Skeletal muscle satellite cell (primary cell): ENCODE measurements at regions not wholly inside any gene's neighbourhood (a gene's known extent, or its start where the extent isn't known, plus 50 kb on each side); places are given as distances from the start of the nearest gene placed in this dataset.

Experiments used
- H3K27me3 ChIP-seq: 2 replicates; pipeline ENCODE4 v1.7.0; 2013; ENCODE audit warnings: low read length; ENCODE audit not compliant: control insufficient read depth, insufficient read depth
- H3K36me3 ChIP-seq: 2 replicates; pipeline ENCODE4 v1.7.0; 2013; ENCODE audit warnings: mild to moderate bottlenecking, control low read depth, low read length; ENCODE audit not compliant: insufficient read depth
- H3K4me1 ChIP-seq: 2 replicates; pipeline ENCODE4 v1.7.0; 2013; ENCODE audit warnings: low read length; ENCODE audit not compliant: control insufficient read depth, insufficient read depth
- H3K4me2 ChIP-seq: 2 replicates; pipeline ENCODE4 v1.7.0; 2013; ENCODE audit warnings: mild to moderate bottlenecking, low read length
- H3K4me3 ChIP-seq: 2 replicates; pipeline ENCODE4 v1.7.0; 2013; ENCODE audit warnings: low read length
- H3K9ac ChIP-seq: 2 replicates; pipeline ENCODE4 v1.7.0; 2013; ENCODE audit warnings: mild to moderate bottlenecking, low read depth, low read length, moderate library complexity
- H3K9me3 ChIP-seq: replicated peaks from 2 replicates; pipeline ENCODE4 v1.7.0; 2013; ENCODE audit warnings: mild to moderate bottlenecking, control low read depth, low read length

DNA sequence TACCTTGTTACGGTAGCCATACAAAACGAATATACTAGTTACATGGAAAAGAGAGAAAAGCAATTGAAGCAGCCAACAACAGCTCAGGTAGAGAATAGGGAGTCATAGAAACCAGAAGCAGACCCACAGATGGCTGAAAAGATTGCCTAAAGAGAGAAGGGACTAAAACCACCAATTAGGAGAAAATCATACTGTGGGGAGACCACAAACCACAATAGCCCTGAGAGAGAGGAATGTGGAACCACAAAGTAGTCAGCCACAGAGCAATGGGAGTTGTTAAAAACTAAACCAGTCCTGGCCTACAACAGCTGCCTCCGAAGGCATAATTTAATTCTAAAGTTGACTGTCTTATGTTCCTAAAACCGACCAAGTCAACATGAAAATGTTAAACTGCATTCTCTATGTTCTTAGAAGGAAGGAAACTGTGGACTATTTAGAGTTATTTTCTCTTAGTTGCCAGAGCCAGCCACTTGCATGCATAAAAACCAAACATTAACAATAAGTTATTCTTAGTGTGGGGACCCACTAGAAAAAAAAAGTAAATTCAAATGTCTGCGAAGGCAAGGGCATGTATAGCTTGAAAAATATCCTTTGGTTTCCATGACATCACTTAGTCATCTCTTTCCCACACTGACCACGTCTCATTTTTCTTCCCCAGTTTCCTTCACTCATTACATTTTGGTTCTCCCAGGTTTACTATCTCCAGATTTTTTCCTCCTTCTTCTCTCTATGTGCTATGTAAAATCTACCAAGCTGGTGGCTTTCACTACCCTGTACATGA, 398.1 kb downstream of the NOVA1 start:
- H3K4me2 ChIP-seq = no peak overlapping the region
- no peak overlapping the region for H3K4me3 ChIP-seq
- no peaks in the 10 kb centered on the region for H3K36me3 ChIP-seq
- H3K9me3 ChIP-seq = no peaks in the 10 kb centered on the region
- peaks cover 6% of the 10 kb centered on the region for H3K4me1 ChIP-seq
- no peak overlapping the region for H3K9ac ChIP-seq
- peaks cover 5% of the 10 kb centered on the region for H3K27me3 ChIP-seq

DNA sequence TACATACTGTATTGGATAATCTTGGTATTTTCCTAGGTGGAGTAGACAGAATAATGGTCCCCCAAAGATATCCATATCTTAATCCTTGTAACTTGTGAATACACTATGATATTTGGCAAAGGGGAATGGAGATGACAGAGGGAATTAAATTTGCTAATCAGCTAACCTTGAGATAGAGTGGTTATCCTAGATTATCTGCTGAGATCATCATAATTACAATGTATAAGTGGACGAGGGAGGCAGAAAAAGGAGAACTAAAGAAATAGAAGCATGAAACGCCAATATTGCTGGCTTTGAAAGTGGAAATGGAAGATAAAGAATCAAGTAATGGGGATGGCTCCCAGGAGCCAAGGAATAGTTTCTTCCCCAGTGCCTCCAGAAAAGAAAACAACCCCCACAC, 398.7 kb downstream of the NOVA1 start:
- peaks cover 6% of the 10 kb centered on the region for H3K4me1 ChIP-seq
- H3K27me3 ChIP-seq = peaks cover 4% of the 10 kb centered on the region
- H3K4me2 ChIP-seq = no peak overlapping the region
- H3K36me3 ChIP-seq = no peaks in the 10 kb centered on the region
- no peak overlapping the region for H3K9ac ChIP-seq
- H3K9me3 ChIP-seq = no peaks in the 10 kb centered on the region
- no peak overlapping the region for H3K4me3 ChIP-seq

DNA sequence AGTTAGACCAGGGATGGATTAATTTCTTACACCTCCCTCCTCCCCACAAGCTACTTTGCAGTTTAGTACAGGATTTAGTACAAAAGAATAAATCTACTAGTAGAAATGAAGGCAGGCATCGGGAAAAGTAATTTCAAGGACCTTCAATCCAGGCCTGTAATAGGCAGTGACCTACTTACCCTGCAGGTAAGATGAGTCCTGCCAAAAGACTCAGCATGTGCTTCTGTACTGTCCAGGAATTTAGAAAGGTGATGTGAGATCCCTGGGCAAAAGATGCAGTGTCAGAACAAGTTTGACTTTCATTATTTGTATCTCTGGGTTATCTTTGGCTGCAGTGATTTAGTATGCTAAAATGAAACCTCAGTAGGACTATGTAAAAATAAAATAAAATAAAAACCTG, 403.0 kb downstream of the NOVA1 start:
- Histone ChIP-seq H3K9me3 (no peaks in the 10 kb centered on the region), H3K27me3 (peaks cover 4% of the 10 kb centered on the region), H3K36me3 (no peaks in the 10 kb centered on the region), H3K4me1 (peaks cover 8% of the 10 kb centered on the region), H3K4me3 (no peak overlapping the region), H3K4me2 (no peak overlapping the region), H3K9ac (no peak overlapping the region)

DNA sequence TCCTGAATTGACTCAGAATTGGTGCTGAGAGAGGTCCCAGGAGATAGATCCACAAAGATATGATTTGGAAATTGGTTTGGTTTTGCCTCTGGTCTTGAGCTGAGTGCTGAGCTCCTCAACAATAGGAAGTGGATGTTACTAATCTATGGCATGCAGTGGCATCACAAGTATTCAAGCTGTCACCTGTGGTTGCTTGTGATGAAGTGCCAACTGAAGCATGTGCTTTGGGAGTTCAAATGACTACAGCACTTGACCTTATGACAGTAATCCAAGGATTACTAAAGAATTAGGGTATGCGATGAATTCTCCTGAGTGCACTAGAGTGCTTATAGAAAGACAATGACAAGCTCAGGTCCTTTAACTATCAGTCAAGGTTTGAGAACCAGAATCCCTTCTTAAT, 406.2 kb downstream of the NOVA1 start:
- Histone ChIP-seq H3K9ac (no peak overlapping the region), H3K4me1 (peaks cover 8% of the 10 kb centered on the region), H3K27me3 (peaks cover 4% of the 10 kb centered on the region), H3K36me3 (no peaks in the 10 kb centered on the region), H3K4me3 (no peak overlapping the region), H3K4me2 (no peak overlapping the region), H3K9me3 (no peaks in the 10 kb centered on the region)

DNA sequence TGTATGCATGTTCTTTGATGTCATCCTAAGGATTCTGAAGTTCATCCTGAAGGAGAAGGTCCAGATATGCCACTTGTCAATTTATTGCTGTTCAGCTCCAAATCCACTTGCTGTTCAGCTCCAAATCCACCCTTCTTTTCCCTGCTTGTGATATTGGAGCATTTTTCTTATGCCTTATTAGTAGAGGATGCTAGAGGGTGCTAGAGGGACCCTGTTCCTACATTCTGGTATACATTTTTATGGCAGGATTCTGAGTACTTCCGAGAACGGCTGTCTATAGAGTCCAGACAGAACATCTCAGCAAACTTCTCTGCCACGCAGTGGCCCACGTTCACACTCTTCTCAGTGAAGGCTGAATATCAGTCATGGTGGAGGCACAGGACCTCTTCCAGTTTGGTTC, 406.7 kb downstream of the NOVA1 start:
- H3K9me3 ChIP-seq = no peaks in the 10 kb centered on the region
- no peaks in the 10 kb centered on the region for H3K36me3 ChIP-seq
- no peak overlapping the region for H3K9ac ChIP-seq
- H3K27me3 ChIP-seq = peaks cover 4% of the 10 kb centered on the region
- no peak overlapping the region for H3K4me3 ChIP-seq
- H3K4me2 ChIP-seq = no peak overlapping the region
- peaks cover 8% of the 10 kb centered on the region for H3K4me1 ChIP-seq

DNA sequence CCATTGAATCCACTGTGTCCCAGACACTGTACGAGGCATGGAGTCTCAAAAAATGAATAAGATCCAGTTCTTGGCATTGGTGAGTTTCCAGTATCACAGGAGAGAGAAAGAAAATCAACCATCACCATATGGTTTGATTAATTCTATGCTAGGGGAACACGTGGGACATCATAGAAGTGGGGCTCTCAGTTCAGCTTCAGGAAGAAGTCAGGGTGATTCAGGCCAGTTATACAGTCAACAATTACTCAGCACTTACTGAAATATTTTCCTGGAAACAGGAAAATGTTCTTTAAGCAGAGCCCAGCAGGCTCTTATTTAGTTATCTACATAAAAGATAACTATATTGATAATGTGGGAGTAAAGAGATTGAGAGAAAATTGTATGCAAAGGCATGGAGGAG, 407.2 kb downstream of the NOVA1 start:
- Histone ChIP-seq H3K4me2 (no peak overlapping the region), H3K36me3 (no peaks in the 10 kb centered on the region), H3K27me3 (peaks cover 4% of the 10 kb centered on the region), H3K9me3 (no peaks in the 10 kb centered on the region), H3K4me1 (peaks cover 8% of the 10 kb centered on the region), H3K4me3 (no peak overlapping the region), H3K9ac (no peak overlapping the region)

DNA sequence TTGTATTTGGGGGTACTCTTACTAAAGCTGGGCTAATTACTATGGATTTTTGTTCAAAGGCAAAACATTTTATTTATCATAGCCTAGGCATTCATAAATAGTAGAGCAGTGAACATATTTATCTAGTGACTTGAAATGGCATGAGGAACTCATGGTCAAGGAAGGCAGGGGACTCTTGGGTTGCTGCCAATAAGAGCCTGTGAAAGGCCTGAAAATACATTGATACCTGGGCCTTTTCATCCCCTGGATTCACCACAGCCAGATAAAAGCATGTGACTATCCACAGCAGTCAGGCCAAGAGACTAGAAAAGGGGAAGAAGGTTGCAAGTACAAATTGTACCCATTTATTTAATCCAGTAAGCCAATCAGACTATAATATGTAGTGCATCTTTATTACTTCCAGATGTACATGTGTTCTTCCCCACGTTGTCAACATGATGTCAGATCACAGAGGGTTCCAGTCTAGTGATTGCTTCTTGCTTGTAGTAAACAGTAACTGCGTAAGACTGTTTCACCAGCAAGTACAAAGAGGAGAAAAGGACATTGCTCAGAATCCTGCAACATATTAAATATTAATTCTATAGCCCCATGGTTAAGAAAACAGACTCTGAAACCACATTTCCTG, 409.7 kb downstream of the NOVA1 start:
- Histone ChIP-seq H3K9me3 (no peaks in the 10 kb centered on the region), H3K27me3 (no peaks in the 10 kb centered on the region), H3K4me1 (peaks cover 8% of the 10 kb centered on the region), H3K4me2 (no peak overlapping the region), H3K4me3 (no peak overlapping the region), H3K36me3 (no peaks in the 10 kb centered on the region), H3K9ac (no peak overlapping the region)

DNA sequence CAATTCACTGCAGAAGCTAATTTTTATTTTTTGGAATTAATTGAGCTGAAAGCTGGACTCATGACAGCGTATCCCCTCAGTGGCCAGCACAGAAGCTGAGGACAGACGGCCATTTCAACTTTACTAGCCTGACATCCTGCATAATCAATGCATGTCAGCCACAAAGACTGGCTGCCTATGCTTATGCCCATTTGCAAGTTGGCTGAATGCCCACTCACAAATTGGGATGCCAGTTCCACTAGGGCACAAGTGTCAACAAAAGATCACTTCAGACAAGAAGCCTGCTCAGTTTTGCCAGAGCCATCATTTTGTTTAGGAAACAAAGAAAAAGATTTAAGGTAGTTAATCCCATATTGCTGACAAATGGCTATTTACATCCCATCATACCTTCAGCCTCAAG, 417.6 kb downstream of the NOVA1 start:
- no peaks in the 10 kb centered on the region for H3K36me3 ChIP-seq
- no peaks in the 10 kb centered on the region for H3K27me3 ChIP-seq

DNA sequence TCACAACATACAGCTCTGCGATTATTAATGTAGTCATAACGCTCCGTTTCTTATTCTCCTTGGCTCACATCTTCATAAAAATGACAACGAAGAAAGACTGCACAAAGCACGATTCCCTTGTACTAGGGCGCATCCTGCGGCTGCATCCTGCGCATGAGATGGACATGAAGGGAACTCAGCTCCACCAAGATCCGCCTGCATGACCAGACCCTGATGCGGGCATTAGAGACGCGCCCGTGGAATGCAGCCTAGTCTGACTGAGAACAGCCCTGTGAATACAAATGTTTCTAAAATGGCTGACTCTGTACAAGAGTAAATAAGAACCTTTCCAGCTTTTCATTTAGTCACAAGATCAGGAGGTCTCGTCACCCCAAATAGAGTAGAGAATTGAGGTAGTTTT, 422.2 kb downstream of the NOVA1 start:
- no peak overlapping the region for H3K4me3 ChIP-seq
- no peaks in the 10 kb centered on the region for H3K36me3 ChIP-seq
- no peak overlapping the region for H3K9ac ChIP-seq
- no peaks in the 10 kb centered on the region for H3K4me1 ChIP-seq
- H3K4me2 ChIP-seq = no peak overlapping the region
- no peaks in the 10 kb centered on the region for H3K9me3 ChIP-seq
- H3K27me3 ChIP-seq = no peaks in the 10 kb centered on the region

More for the DNA sequence above, 417.6 kb downstream of the NOVA1 start:
- Histone ChIP-seq H3K9me3 (no peaks in the 10 kb centered on the region), H3K4me1 (no peaks in the 10 kb centered on the region), H3K4me3 (no peak overlapping the region), H3K9ac (no peak overlapping the region), H3K4me2 (no peak overlapping the region)

DNA sequence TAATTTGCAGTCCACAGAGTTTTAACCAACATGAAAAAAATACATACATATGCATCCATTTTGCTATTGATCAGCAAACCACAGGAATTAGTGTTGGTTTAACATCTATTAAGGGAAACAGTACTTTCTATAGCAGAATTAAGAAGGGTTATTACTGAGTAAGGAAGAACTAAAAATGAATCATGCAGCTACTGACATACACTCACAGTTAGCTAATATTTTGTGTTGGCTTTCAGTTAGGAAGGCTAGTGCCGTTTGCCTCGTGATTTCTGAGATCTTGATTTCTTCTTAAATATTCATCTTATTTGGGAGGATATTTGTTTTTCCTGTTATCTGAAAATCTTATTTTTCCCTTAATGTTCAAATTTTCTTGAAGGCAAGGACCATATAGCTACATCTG, 423.4 kb downstream of the NOVA1 start:
- H3K4me2 ChIP-seq = no peak overlapping the region
- H3K36me3 ChIP-seq = no peaks in the 10 kb centered on the region
- H3K9me3 ChIP-seq = no peaks in the 10 kb centered on the region
- H3K9ac ChIP-seq = no peak overlapping the region
- H3K4me1 ChIP-seq = no peaks in the 10 kb centered on the region
- no peaks in the 10 kb centered on the region for H3K27me3 ChIP-seq
- H3K4me3 ChIP-seq = no peak overlapping the region

DNA sequence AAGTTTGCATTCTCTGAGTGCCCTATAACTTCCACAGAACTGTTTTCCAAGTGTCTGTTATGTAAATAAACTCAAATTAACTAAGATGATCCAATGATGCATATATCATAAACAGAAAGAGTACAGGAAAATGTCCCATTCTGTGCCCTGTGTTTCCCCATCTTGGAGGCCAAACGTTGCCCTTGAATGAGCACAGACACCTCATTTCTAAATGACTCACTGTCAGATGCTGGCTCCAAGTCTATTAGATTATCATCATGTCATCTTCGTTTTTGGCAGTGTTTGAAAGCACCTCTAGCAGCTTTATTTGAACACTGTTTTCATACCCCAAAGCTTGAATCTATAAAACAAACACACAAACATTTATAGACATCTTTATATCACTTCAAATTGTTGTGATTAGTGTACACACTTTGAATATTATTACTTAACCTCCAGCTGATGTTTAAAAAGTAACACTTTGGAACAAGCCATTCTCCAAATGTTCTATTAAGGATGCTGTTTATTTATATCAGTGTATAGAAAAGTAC, 424.2 kb downstream of the NOVA1 start:
- no peak overlapping the region for H3K9ac ChIP-seq
- H3K27me3 ChIP-seq = no peaks in the 10 kb centered on the region
- H3K9me3 ChIP-seq = no peaks in the 10 kb centered on the region
- H3K36me3 ChIP-seq = no peaks in the 10 kb centered on the region
- H3K4me2 ChIP-seq = no peak overlapping the region
- H3K4me3 ChIP-seq = no peak overlapping the region
- H3K4me1 ChIP-seq = no peaks in the 10 kb centered on the region

DNA sequence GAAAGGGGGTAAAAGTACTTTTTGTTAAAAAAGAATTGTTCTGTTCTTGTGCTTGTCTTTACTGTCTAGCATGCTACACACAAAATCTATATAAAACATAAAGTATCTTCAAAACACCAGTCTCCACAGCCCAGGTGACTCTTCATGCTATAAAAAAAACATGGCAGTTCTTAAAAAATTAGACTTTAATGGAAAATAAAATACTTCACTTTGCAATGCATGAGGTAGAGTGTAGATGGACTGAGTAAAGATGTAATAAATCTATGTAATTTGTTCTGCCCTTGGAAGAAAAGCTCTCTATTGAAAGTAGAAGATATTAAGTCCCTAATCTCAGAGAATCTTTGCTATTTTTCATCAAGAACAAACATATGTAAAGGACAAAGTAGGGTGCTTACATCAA, 425.4 kb downstream of the NOVA1 start:
- no peaks in the 10 kb centered on the region for H3K4me1 ChIP-seq
- H3K36me3 ChIP-seq = no peaks in the 10 kb centered on the region
- no peak overlapping the region for H3K4me3 ChIP-seq
- H3K27me3 ChIP-seq = no peaks in the 10 kb centered on the region
- no peak overlapping the region for H3K4me2 ChIP-seq
- H3K9ac ChIP-seq = no peak overlapping the region
- H3K9me3 ChIP-seq = no peaks in the 10 kb centered on the region
